Hepatocyte (in vitro differentiated cells): ENCODE measurements at regions not wholly inside any gene's neighbourhood (a gene's known extent, or its start where the extent isn't known, plus 50 kb on each side); places are given as distances from the start of the nearest gene placed in this dataset.
A peak's percentile ranks its signal among the peaks of the same experiment; 100 is the strongest.

Experiments
- DNase-seq: peaks from one replicate; pipeline ENCODE4 v3.0.0-alpha.2; 2016; ENCODE audit warnings: low spot score
- H2AFZ ChIP-seq: fragments of 200-600 bp; sonication (generic); 2 replicates; pipeline ENCODE4 v1.6.0; 2016; ENCODE audit warnings: antibody characterized with exemption, mild to moderate bottlenecking
- H3K27ac ChIP-seq: fragments of 200-600 bp; sonication (generic); 2 replicates; pipeline ENCODE4 v1.5.1; 2016; ENCODE audit warnings: mild to moderate bottlenecking
- H3K27me3 ChIP-seq: fragments of 200-600 bp; sonication (generic); 2 replicates; pipeline ENCODE4 v1.6.1; 2016
- H3K36me3 ChIP-seq: fragments of 200-600 bp; sonication (generic); replicated peaks from 2 replicates; pipeline ENCODE4 v1.5.1; 2016; ENCODE audit warnings: low read depth; ENCODE audit not compliant: insufficient read depth
- H3K4me1 ChIP-seq: fragments of 200-600 bp; sonication (generic); 2 replicates; pipeline ENCODE4 v1.5.1; 2016; ENCODE audit warnings: mild to moderate bottlenecking, moderate library complexity; ENCODE audit not compliant: insufficient read depth
- H3K4me2 ChIP-seq: fragments of 200-600 bp; sonication (generic); 2 replicates; pipeline ENCODE4 v1.6.0; 2016
- H3K4me3 ChIP-seq: fragments of 200-600 bp; sonication (generic); 2 replicates; pipeline ENCODE4 v1.5.1; 2016; ENCODE audit warnings: mild to moderate bottlenecking
- H3K79me2 ChIP-seq: fragments of 200-600 bp; sonication (generic); 2 replicates; pipeline ENCODE4 v1.6.0; 2017; ENCODE audit warnings: mild to moderate bottlenecking
- H3K9me2 ChIP-seq: fragments of 200-600 bp; sonication (generic); replicated peaks from 2 replicates; pipeline ENCODE4 v1.6.0; 2017; ENCODE audit warnings: mild to moderate bottlenecking; ENCODE audit not compliant: insufficient read depth
- H3K9me3 ChIP-seq: fragments of 200-600 bp; sonication (generic); 2 replicates; pipeline ENCODE4 v1.5.1; 2016; ENCODE audit warnings: low read depth, mild to moderate bottlenecking
- H4K20me1 ChIP-seq: fragments of 200-600 bp; sonication (generic); 2 replicates; pipeline ENCODE4 v1.6.0; 2016; ENCODE audit warnings: mild to moderate bottlenecking; ENCODE audit not compliant: insufficient read depth, poor library complexity, severe bottlenecking
- CTCF ChIP-seq: fragments of 200-600 bp; sonication (generic); IDR thresholded peaks from 2 replicates; pipeline ENCODE4 v1.5.1; 2016; ENCODE audit warnings: antibody characterized with exemption, mild to moderate bottlenecking; ENCODE audit not compliant: poor library complexity
- EZH2 ChIP-seq: fragments of 200-600 bp; sonication (generic); IDR thresholded peaks from 2 replicates; pipeline ENCODE4 v1.6.1; 2016; ENCODE audit warnings: antibody characterized with exemption, mild to moderate bottlenecking, borderline replicate concordance
- EZH2phosphoT487 ChIP-seq: fragments of 200-600 bp; sonication (generic); IDR thresholded peaks from one replicate; pipeline ENCODE4 v1.6.1; 2018; ENCODE audit warnings: antibody characterized with exemption, mild to moderate bottlenecking, low read depth, moderate library complexity; ENCODE audit not compliant: unreplicated experiment, severe bottlenecking
- WGBS: methylation state at CpG from one replicate; pipeline ENCODE4 v1.1.6; 2016; ENCODE audit warnings: low lambda C conversion rate; ENCODE audit errors: missing lambda C conversion rate; 5-methylcytosine and 5-hydroxymethylcytosine counted together

GRCh38 chr7:52647046-52647445 is 388.4 kb upstream of the POM121L12 start:
- Histone ChIP-seq H3K4me3 (no peak overlapping the region), H3K27ac (no peak overlapping the region), H3K9me3 (no peaks in the 10 kb centered on the region), H3K79me2 (no peaks in the 10 kb centered on the region), H3K9me2 (no peaks in the 10 kb centered on the region), H3K4me2 (no peak overlapping the region), H2AFZ (no peak overlapping the region), H3K36me3 (no peaks in the 10 kb centered on the region), H3K27me3 (no peaks in the 10 kb centered on the region), H4K20me1 (no peaks in the 10 kb centered on the region), H3K4me1 (no peaks in the 10 kb centered on the region)
- no peak for DNase-seq
- TF ChIP-seq EZH2 (no peak), CTCF (no peak), EZH2phosphoT487 (no peak)
- 50% methylated on average over 1 of the region's 1 CpG for whole genome bisulfite sequencing

- Histone ChIP-seq H4K20me1 (no peaks in the 10 kb centered on the region), H3K79me2 (no peaks in the 10 kb centered on the region), H3K9me3 (no peaks in the 10 kb centered on the region), H3K4me1 (no peaks in the 10 kb centered on the region), H3K27me3 (no peaks in the 10 kb centered on the region), H2AFZ (no peak overlapping the region), H3K27ac (no peak overlapping the region), H3K4me2 (no peak overlapping the region), H3K36me3 (no peaks in the 10 kb centered on the region), H3K4me3 (no peak overlapping the region), H3K9me2 (no peaks in the 10 kb centered on the region)
- 69% methylated on average over 4 of the region's 4 CpGs for WGBS
- no peak for DNase-seq
- TF ChIP-seq EZH2phosphoT487 (no peak), EZH2 (no peak), CTCF (no peak)
Measured at GRCh38 chr7:52639981-52640380, 395.5 kb upstream of the POM121L12 start.

GRCh38 chr7:52639126-52639525 is 396.3 kb upstream of the POM121L12 start:
- Histone ChIP-seq H3K9me2 (no peaks in the 10 kb centered on the region), H3K4me3 (no peak overlapping the region), H3K27me3 (no peaks in the 10 kb centered on the region), H2AFZ (no peak overlapping the region), H3K4me1 (no peaks in the 10 kb centered on the region), H3K79me2 (no peaks in the 10 kb centered on the region), H3K27ac (no peak overlapping the region), H3K36me3 (no peaks in the 10 kb centered on the region), H4K20me1 (no peaks in the 10 kb centered on the region), H3K4me2 (no peak overlapping the region), H3K9me3 (no peaks in the 10 kb centered on the region)
- no peak for DNase-seq
- TF ChIP-seq EZH2phosphoT487 (no peak), EZH2 (no peak), CTCF (no peak)

- Histone ChIP-seq H2AFZ (peak overlapping the region; percentile 22), H3K4me1 (no peaks in the 10 kb centered on the region), H3K4me2 (peak overlapping the region; percentile 12), H3K27me3 (no peaks in the 10 kb centered on the region), H3K27ac (peak overlapping the region; percentile 62), H3K9me3 (no peaks in the 10 kb centered on the region), H3K79me2 (no peaks in the 10 kb centered on the region), H3K4me3 (no peak overlapping the region), H3K36me3 (no peaks in the 10 kb centered on the region), H3K9me2 (no peaks in the 10 kb centered on the region), H4K20me1 (no peaks in the 10 kb centered on the region)
- DNase-seq = peak; percentile 65
- 33% methylated on average over 3 of the region's 3 CpGs for WGBS
- TF ChIP-seq CTCF = no peak
- TF ChIP-seq EZH2phosphoT487 = no peak
- TF ChIP-seq EZH2 = no peak
Measured at GRCh38 chr7:52635021-52635420, 400.4 kb upstream of the POM121L12 start.
